HG02885 (cell line): ENCODE measurements at regions not wholly inside any gene's neighbourhood (a gene's known extent, or its start where the extent isn't known, plus 50 kb on each side); places are given as distances from the start of the nearest gene placed in this dataset.
"Not testable (repeated sequence)": the region's sequence is repeated elsewhere in the genome, so short reads cannot be mapped to it uniquely, and the experiment has no call there.

Experiments used
- ATAC-seq: cut with Tn5 transposase; IDR thresholded peaks from one replicate; pipeline ENCODE4 v1.9.1; 2021; ENCODE audit warnings: mild to moderate bottlenecking; ENCODE audit not compliant: unreplicated experiment, poor library complexity

- ATAC-seq: no peak
Observed at GRCh38 chr5:51242456-51242855, 140.8 kb upstream of the ISL1 start.

- not testable (repeated sequence) for ATAC-seq
Observed at GRCh38 chr5:51250957-51251356, 132.3 kb upstream of the ISL1 start.

- ATAC-seq: no peak
Observed at GRCh38 chr5:51271261-51271660, 112.0 kb upstream of the ISL1 start.

GRCh38 chr5:51273021-51273420 is 110.2 kb upstream of the ISL1 start:
- no peak for ATAC-seq

- ATAC-seq: no peak
Observed at GRCh38 chr5:51273871-51274270, 109.4 kb upstream of the ISL1 start.

- no peak for ATAC-seq
Observed at GRCh38 chr5:51275428-51275827, 107.8 kb upstream of the ISL1 start.

GRCh38 chr5:51276250-51276649 is 107.0 kb upstream of the ISL1 start:
- ATAC-seq: no peak

GRCh38 chr5:51278539-51278938 is 104.7 kb upstream of the ISL1 start:
- ATAC-seq: no peak

- ATAC-seq: no peak
Observed at GRCh38 chr5:51279983-51280706, 103.1 kb upstream of the ISL1 start.

- no peak for ATAC-seq
Observed at GRCh38 chr5:51286046-51286445, 97.2 kb upstream of the ISL1 start.

- ATAC-seq: no peak
Observed at GRCh38 chr5:51302343-51302742, 80.9 kb upstream of the ISL1 start.

GRCh38 chr5:51326844-51327243 is 56.4 kb upstream of the ISL1 start:
- no peak for ATAC-seq
